GM10266 (cell line): ENCODE measurements at regions not wholly inside any gene's neighbourhood (a gene's known extent, or its start where the extent isn't known, plus 50 kb on each side); places are given as distances from the start of the nearest gene placed in this dataset.

Source experiments
- DNase-seq: peaks from one replicate; pipeline ENCODE4 v3.0.0; 2012; ENCODE audit errors: extremely low spot score
- CTCF ChIP-seq: IDR thresholded peaks from 2 replicates; pipeline ENCODE4 v1.5.1; 2012; ENCODE audit warnings: mild to moderate bottlenecking, low read depth; ENCODE audit not compliant: control insufficient read depth, insufficient read depth; ENCODE audit errors: missing control alignments

DNA sequence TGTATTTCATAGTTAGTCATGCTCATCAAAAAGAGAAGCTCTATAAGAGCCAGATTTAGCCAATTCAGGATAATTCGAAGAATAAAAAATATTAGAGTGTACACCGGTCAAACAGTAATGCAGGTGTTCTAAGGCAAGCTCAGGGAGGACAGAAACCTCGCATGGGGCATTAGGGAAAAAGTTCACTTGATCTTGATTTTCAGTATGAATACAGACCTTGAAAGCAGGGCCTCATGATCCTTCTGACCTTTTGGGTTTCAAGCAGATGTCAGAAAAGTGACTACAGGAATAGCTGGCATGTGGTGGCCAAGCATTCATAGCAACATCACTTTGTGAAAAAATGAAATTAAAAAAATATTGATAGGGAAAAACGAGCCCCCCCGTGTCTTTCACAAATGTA, 394.9 kb downstream of the KIF4B start:
- no peak for DNase-seq
- no peak for TF ChIP-seq CTCF

GRCh38 chr5:155416765-155417164, 403.2 kb downstream of the KIF4B start:
- TF ChIP-seq CTCF = no peak
- DNase-seq = no peak

DNA sequence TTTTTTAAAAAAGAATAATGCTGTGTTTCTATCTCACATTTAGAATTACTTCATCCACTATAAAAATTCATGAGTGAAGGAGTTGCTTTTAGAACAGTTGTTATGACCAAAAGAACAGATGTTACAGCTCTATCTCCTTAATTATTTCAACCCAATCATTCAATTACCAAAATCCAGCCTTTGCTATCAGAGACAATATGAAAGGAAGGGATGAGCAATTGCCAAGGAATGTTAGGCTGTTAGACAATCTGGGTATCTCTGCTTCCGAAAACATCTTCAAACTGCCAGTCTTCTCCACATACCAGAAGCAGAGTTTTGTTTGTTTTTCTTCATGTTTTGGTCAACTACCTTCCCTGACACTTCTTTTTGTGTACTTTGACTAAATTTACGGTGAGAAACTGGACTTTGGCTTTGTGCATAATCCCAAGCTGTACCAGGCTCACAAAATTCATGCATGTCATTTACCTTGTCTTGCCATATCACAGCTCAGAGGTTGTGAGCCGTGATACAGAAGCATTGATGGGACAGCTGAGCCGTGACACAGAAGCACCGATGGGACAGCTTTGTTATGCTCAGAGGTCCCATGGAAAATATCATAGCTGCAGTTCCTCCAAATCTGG, 405.5 kb downstream of the KIF4B start:
- TF ChIP-seq CTCF = no peak

GRCh38 chr5:155430192-155430591, 416.6 kb downstream of the KIF4B start:
- DNase-seq = no peak
- no peak for TF ChIP-seq CTCF

More for the DNA sequence above, 405.5 kb downstream of the KIF4B start:
- DNase-seq = no peak

DNA sequence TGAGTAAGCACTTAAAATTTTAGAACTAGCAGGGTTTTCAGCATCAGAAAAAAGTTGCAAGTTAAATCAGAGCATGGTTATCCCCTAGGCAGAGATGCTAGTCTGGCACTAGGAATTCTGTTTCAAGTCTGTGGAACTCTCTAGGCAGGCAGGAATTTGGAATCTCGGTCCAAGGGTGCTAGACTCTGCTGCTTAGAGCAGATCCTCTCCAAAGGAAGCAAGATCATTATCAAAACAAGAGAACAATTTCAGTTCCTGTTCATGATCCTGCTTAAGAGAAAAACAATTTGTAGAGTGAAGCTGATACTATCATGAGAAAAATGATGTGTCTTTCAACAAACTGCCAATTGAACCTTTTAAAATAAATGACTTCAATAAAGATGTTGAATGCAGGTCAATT, 420.7 kb downstream of the KIF4B start:
- DNase-seq = no peak
- no peak for TF ChIP-seq CTCF

GRCh38 chr5:155434681-155435080, 421.1 kb downstream of the KIF4B start:
- no peak for DNase-seq
- no peak for TF ChIP-seq CTCF

DNA sequence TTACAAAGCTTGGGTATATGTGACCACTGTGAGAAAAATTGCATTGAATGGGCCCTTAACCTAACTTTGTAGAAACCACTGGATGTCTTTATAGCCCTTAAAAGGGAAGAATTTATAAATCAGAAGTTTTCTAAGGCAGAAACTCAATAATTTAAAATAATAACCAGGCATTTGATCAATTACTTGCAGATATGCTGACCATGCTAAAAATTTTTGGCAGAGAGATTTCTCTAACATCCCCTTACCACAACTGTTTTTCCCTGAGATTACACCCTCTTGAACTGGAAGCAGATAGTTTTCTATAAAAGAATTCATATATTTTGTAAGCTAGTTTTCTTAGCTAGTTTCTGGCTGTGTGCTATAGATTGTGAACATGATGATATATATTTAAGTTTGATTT, 428.3 kb downstream of the KIF4B start:
- no peak for DNase-seq
- TF ChIP-seq CTCF = no peak
